ENCODE measurements at regions not wholly inside any gene's neighbourhood (a gene's known extent, or its start where the extent isn't known, plus 50 kb on each side); places are given as distances from the start of the nearest gene placed in this dataset.

- Histone ChIP-seq H3K4me3 (replicated peaks in 1 of 4; ENCODE audit: control extremely low read depth in 1 of 4, insufficient read depth in 1 of 4, low read depth in 3 of 4, low read length in 4 of 4) (no peak overlapping the region), H3K79me2 (ENCODE audit: control insufficient read depth, insufficient read depth, low read length) (no peaks in the 10 kb centered on the region), H3K36me3 (ENCODE audit: control insufficient read depth, insufficient read depth, low read length) (no peaks in the 10 kb centered on the region), H3K27ac (ENCODE audit: insufficient read depth, low read length) (no peak overlapping the region), H3K4me1 (ENCODE audit: control insufficient read depth, extremely low read depth, insufficient read depth, low read length) (no peaks in the 10 kb centered on the region), H3K9ac (ENCODE audit: insufficient read depth, low read length) (no peak overlapping the region), H4K20me1 (ENCODE audit: control insufficient read depth, extremely low read depth, insufficient read depth, low read length) (no peaks in the 10 kb centered on the region), H2AFZ (ENCODE audit: low read length) (no peak overlapping the region), H3K9me3 (ENCODE audit: control insufficient read depth, insufficient read depth, low read depth, low read length) (no peaks in the 10 kb centered on the region), H3K4me2 (ENCODE audit: extremely low read depth, insufficient read depth, low read length) (no peak overlapping the region), H3K27me3 (ENCODE audit: control insufficient read depth, insufficient read depth, low read length) (no peaks in the 10 kb centered on the region)
- TF ChIP-seq EZH2 (IDR thresholded peaks at IDR 0.05; ENCODE audit: low read length, missing control alignments): no peak
- DNase-seq (ENCODE audit: low read depth in 2 of 2): no peak
These were observed 210.1 kb upstream of the RAB6C start for GRCh38 chr2:129769185-129769991.

GRCh38 chr2:129771418-129772189, 207.9 kb upstream of the RAB6C start:
- no peak overlapping the region for H3K9ac ChIP-seq (ENCODE audit: insufficient read depth, low read length)
- no peaks in the 10 kb centered on the region for H3K4me1 ChIP-seq (ENCODE audit: control insufficient read depth, extremely low read depth, insufficient read depth, low read length)
- no peak overlapping the region for H3K4me3 ChIP-seq (replicated peaks in 1 of 4; ENCODE audit: control extremely low read depth in 1 of 4, insufficient read depth in 1 of 4, low read depth in 3 of 4, low read length in 4 of 4)
- no peaks in the 10 kb centered on the region for H3K27me3 ChIP-seq (ENCODE audit: control insufficient read depth, insufficient read depth, low read length)
- no peak for TF ChIP-seq EZH2 (IDR thresholded peaks at IDR 0.05; ENCODE audit: low read length, missing control alignments)
- no peak for TF ChIP-seq CTCF (conservative IDR thresholded peaks at IDR 0.05 in 1 of 2, IDR thresholded peaks at IDR 0.05 in 1 of 2; ENCODE audit: low read depth in 1 of 2, low read length in 2 of 2)
- H3K27ac ChIP-seq (ENCODE audit: insufficient read depth, low read length): no peak overlapping the region
- no peak overlapping the region for H3K4me2 ChIP-seq (ENCODE audit: extremely low read depth, insufficient read depth, low read length)
- no peaks in the 10 kb centered on the region for H4K20me1 ChIP-seq (ENCODE audit: control insufficient read depth, extremely low read depth, insufficient read depth, low read length)
- no peaks in the 10 kb centered on the region for H3K36me3 ChIP-seq (ENCODE audit: control insufficient read depth, insufficient read depth, low read length)
- H3K79me2 ChIP-seq (ENCODE audit: control insufficient read depth, insufficient read depth, low read length): no peaks in the 10 kb centered on the region
- no peaks in the 10 kb centered on the region for H3K9me3 ChIP-seq (ENCODE audit: control insufficient read depth, insufficient read depth, low read depth, low read length)
- DNase-seq (ENCODE audit: low read depth in 2 of 2): no peak
- H2AFZ ChIP-seq (ENCODE audit: low read length): no peak overlapping the region

- Histone ChIP-seq H3K9ac (ENCODE audit: insufficient read depth, low read length) (no peak overlapping the region), H3K79me2 (ENCODE audit: control insufficient read depth, insufficient read depth, low read length) (no peaks in the 10 kb centered on the region), H3K9me3 (ENCODE audit: control insufficient read depth, insufficient read depth, low read depth, low read length) (no peaks in the 10 kb centered on the region), H3K27ac (ENCODE audit: insufficient read depth, low read length) (no peak overlapping the region), H3K4me1 (ENCODE audit: control insufficient read depth, extremely low read depth, insufficient read depth, low read length) (no peaks in the 10 kb centered on the region), H3K4me3 (replicated peaks in 1 of 4; ENCODE audit: control extremely low read depth in 1 of 4, insufficient read depth in 1 of 4, low read depth in 3 of 4, low read length in 4 of 4) (no peak overlapping the region), H3K4me2 (ENCODE audit: extremely low read depth, insufficient read depth, low read length) (no peak overlapping the region), H2AFZ (ENCODE audit: low read length) (no peak overlapping the region), H3K36me3 (ENCODE audit: control insufficient read depth, insufficient read depth, low read length) (no peaks in the 10 kb centered on the region), H3K27me3 (ENCODE audit: control insufficient read depth, insufficient read depth, low read length) (no peaks in the 10 kb centered on the region), H4K20me1 (ENCODE audit: control insufficient read depth, extremely low read depth, insufficient read depth, low read length) (no peaks in the 10 kb centered on the region)
- TF ChIP-seq CTCF (conservative IDR thresholded peaks at IDR 0.05 in 1 of 2, IDR thresholded peaks at IDR 0.05 in 1 of 2; ENCODE audit: low read depth in 1 of 2, low read length in 2 of 2): no peak
- DNase-seq (ENCODE audit: low read depth in 2 of 2): no peak
These were observed 207.3 kb upstream of the RAB6C start for GRCh38 chr2:129772190-129772579.
